ENCODE measurements at regions not wholly inside any gene's neighbourhood (a gene's known extent, or its start where the extent isn't known, plus 50 kb on each side); places are given as distances from the start of the nearest gene placed in this dataset.

GRCh38 chr14:25841226-25841625, 756.6 kb downstream of the NOVA1 start:
- no peaks in the 10 kb centered on the region for H3K27me3 ChIP-seq (ENCODE audit: control insufficient read depth, insufficient read depth, low read length)
- no peaks in the 10 kb centered on the region for H3K9me3 ChIP-seq (ENCODE audit: control insufficient read depth in 2 of 2, low read length in 2 of 2)
- H3K4me3 Mint-ChIP-seq, result no peak overlapping the region
- ATAC-seq (ENCODE audit: low read depth in 2 of 2) (no peak), DNase-seq (no peak)
- no peaks in the 10 kb centered on the region for H3K36me3 ChIP-seq (ENCODE audit: control insufficient read depth, insufficient read depth, low read length)
- H3K9me3 Mint-ChIP-seq, result peaks cover 0 to 10% (median 4%) of the 10 kb centered on the region in 7 donors
- H3K4me3 ChIP-seq (ENCODE audit: low read depth, low read length), result no peak overlapping the region
- no peak overlapping the region for H3K27ac ChIP-seq (ENCODE audit: insufficient read depth, low read length, poor library complexity, severe bottlenecking)
- H3K27ac Mint-ChIP-seq, result no peak overlapping the region
- no peaks in the 10 kb centered on the region for H3K4me1 Mint-ChIP-seq
- H3K4me1 ChIP-seq (ENCODE audit: control insufficient read depth, insufficient read depth, low read length, poor library complexity, severe bottlenecking), result no peaks in the 10 kb centered on the region
- no peaks in the 10 kb centered on the region for H3K27me3 Mint-ChIP-seq
- no peaks in the 10 kb centered on the region for H3K36me3 Mint-ChIP-seq

GRCh38 chr14:25837551-25837965, 760.3 kb downstream of the NOVA1 start:
- Mint-ChIP-seq H3K9me3 (peaks cover 0 to 20% (median 6%) of the 10 kb centered on the region in 7 donors), H3K27me3 (no peaks in the 10 kb centered on the region), H3K4me1 (no peaks in the 10 kb centered on the region), H3K27ac (no peak overlapping the region), H3K36me3 (no peaks in the 10 kb centered on the region), H3K4me3 (no peak overlapping the region)
- DNase-seq (no peak), ATAC-seq (ENCODE audit: low read depth in 2 of 2) (no peak)
- no peaks in the 10 kb centered on the region for H3K4me1 ChIP-seq (ENCODE audit: control insufficient read depth, insufficient read depth, low read length, poor library complexity, severe bottlenecking)
- no peak overlapping the region for H3K4me3 ChIP-seq (ENCODE audit: low read depth, low read length)
- no peak overlapping the region for H3K27ac ChIP-seq (ENCODE audit: insufficient read depth, low read length, poor library complexity, severe bottlenecking)
- no peaks in the 10 kb centered on the region for H3K27me3 ChIP-seq (ENCODE audit: control insufficient read depth, insufficient read depth, low read length)
- peaks cover 2 to 9% of the 10 kb centered on the region in 2 experiments for H3K9me3 ChIP-seq (ENCODE audit: control insufficient read depth in 2 of 2, low read length in 2 of 2)
- no peaks in the 10 kb centered on the region for H3K36me3 ChIP-seq (ENCODE audit: control insufficient read depth, insufficient read depth, low read length)

- no peak overlapping the region for H3K4me3 ChIP-seq (ENCODE audit: low read depth, low read length)
- H3K4me1 ChIP-seq (ENCODE audit: control insufficient read depth, insufficient read depth, low read length, poor library complexity, severe bottlenecking), result no peaks in the 10 kb centered on the region
- H3K4me3 Mint-ChIP-seq, result no peak overlapping the region
- H3K9me3 ChIP-seq (ENCODE audit: control insufficient read depth in 2 of 2, low read length in 2 of 2), result peaks cover 2 to 9% of the 10 kb centered on the region in 2 experiments
- no peaks in the 10 kb centered on the region for H3K36me3 ChIP-seq (ENCODE audit: control insufficient read depth, insufficient read depth, low read length)
- H3K36me3 Mint-ChIP-seq, result no peaks in the 10 kb centered on the region
- no peaks in the 10 kb centered on the region for H3K27me3 Mint-ChIP-seq
- H3K9me3 Mint-ChIP-seq, result peaks cover 0 to 20% (median 6%) of the 10 kb centered on the region in 7 donors
- H3K4me1 Mint-ChIP-seq, result no peaks in the 10 kb centered on the region
- H3K27ac ChIP-seq (ENCODE audit: insufficient read depth, low read length, poor library complexity, severe bottlenecking), result no peak overlapping the region
- no peak for ATAC-seq (ENCODE audit: low read depth in 2 of 2)
- no peaks in the 10 kb centered on the region for H3K27me3 ChIP-seq (ENCODE audit: control insufficient read depth, insufficient read depth, low read length)
- no peak overlapping the region for H3K27ac Mint-ChIP-seq
- no peak for DNase-seq
Observed at GRCh38 chr14:25836636-25837035, 761.2 kb downstream of the NOVA1 start.

- no peak for ATAC-seq (ENCODE audit: low read depth in 2 of 2)
- H3K36me3 Mint-ChIP-seq, result no peaks in the 10 kb centered on the region
Observed at GRCh38 chr14:25833341-25834126, 764.3 kb downstream of the NOVA1 start.

GRCh38 chr14:25832585-25832984, 765.2 kb downstream of the NOVA1 start:
- H3K9me3 Mint-ChIP-seq, result peaks cover 0 to 15% (median 4%) of the 10 kb centered on the region in 7 donors
- H3K36me3 Mint-ChIP-seq, result no peaks in the 10 kb centered on the region
- no peaks in the 10 kb centered on the region for H3K4me1 Mint-ChIP-seq
- ATAC-seq (ENCODE audit: low read depth in 2 of 2), result no peak
- no peaks in the 10 kb centered on the region for H3K36me3 ChIP-seq (ENCODE audit: control insufficient read depth, insufficient read depth, low read length)
- no peak for DNase-seq
- H3K4me1 ChIP-seq (ENCODE audit: control insufficient read depth, insufficient read depth, low read length, poor library complexity, severe bottlenecking), result no peaks in the 10 kb centered on the region
- H3K27ac Mint-ChIP-seq, result no peak overlapping the region
- H3K4me3 Mint-ChIP-seq, result no peak overlapping the region
- no peak overlapping the region for H3K27ac ChIP-seq (ENCODE audit: insufficient read depth, low read length, poor library complexity, severe bottlenecking)
- H3K9me3 ChIP-seq (ENCODE audit: control insufficient read depth in 2 of 2, low read length in 2 of 2), result peaks cover 2 to 9% of the 10 kb centered on the region in 2 experiments
- H3K27me3 Mint-ChIP-seq, result no peaks in the 10 kb centered on the region
- H3K27me3 ChIP-seq (ENCODE audit: control insufficient read depth, insufficient read depth, low read length), result no peaks in the 10 kb centered on the region
- no peak overlapping the region for H3K4me3 ChIP-seq (ENCODE audit: low read depth, low read length)

More at GRCh38 chr14:25833341-25834126, 764.3 kb downstream of the NOVA1 start:
- no peak for DNase-seq
- Mint-ChIP-seq H3K4me3 (no peak overlapping the region), H3K27me3 (no peaks in the 10 kb centered on the region), H3K9me3 (peaks cover 0 to 14% (median 4%) of the 10 kb centered on the region in 7 donors), H3K27ac (no peak overlapping the region), H3K4me1 (no peaks in the 10 kb centered on the region)
- H3K4me3 ChIP-seq (ENCODE audit: low read depth, low read length), result no peak overlapping the region
- H3K9me3 ChIP-seq (ENCODE audit: control insufficient read depth in 2 of 2, low read length in 2 of 2), result peaks cover 2 to 9% of the 10 kb centered on the region in 2 experiments
- no peak overlapping the region for H3K27ac ChIP-seq (ENCODE audit: insufficient read depth, low read length, poor library complexity, severe bottlenecking)
- no peaks in the 10 kb centered on the region for H3K36me3 ChIP-seq (ENCODE audit: control insufficient read depth, insufficient read depth, low read length)
- no peaks in the 10 kb centered on the region for H3K27me3 ChIP-seq (ENCODE audit: control insufficient read depth, insufficient read depth, low read length)
- no peaks in the 10 kb centered on the region for H3K4me1 ChIP-seq (ENCODE audit: control insufficient read depth, insufficient read depth, low read length, poor library complexity, severe bottlenecking)

GRCh38 chr14:25828562-25828961, 769.3 kb downstream of the NOVA1 start:
- H3K27me3 ChIP-seq (ENCODE audit: control insufficient read depth, insufficient read depth, low read length), result no peaks in the 10 kb centered on the region
- H3K36me3 Mint-ChIP-seq, result no peaks in the 10 kb centered on the region
- H3K27ac Mint-ChIP-seq, result no peak overlapping the region
- no peak overlapping the region for H3K27ac ChIP-seq (ENCODE audit: insufficient read depth, low read length, poor library complexity, severe bottlenecking)
- H3K4me3 Mint-ChIP-seq, result no peak overlapping the region
- peaks cover 0 to 5% of the 10 kb centered on the region in 2 experiments for H3K9me3 ChIP-seq (ENCODE audit: control insufficient read depth in 2 of 2, low read length in 2 of 2)
- no peaks in the 10 kb centered on the region for H3K4me1 Mint-ChIP-seq
- ATAC-seq (ENCODE audit: low read depth in 2 of 2), result no peak
- DNase-seq, result no peak
- no peak overlapping the region for H3K4me3 ChIP-seq (ENCODE audit: low read depth, low read length)
- H3K36me3 ChIP-seq (ENCODE audit: control insufficient read depth, insufficient read depth, low read length), result no peaks in the 10 kb centered on the region
- H3K27me3 Mint-ChIP-seq, result no peaks in the 10 kb centered on the region
- H3K4me1 ChIP-seq (ENCODE audit: control insufficient read depth, insufficient read depth, low read length, poor library complexity, severe bottlenecking), result no peaks in the 10 kb centered on the region
- peaks cover under 1 to 25% (median 4%) of the 10 kb centered on the region in 7 donors for H3K9me3 Mint-ChIP-seq

GRCh38 chr14:25826105-25826504, 771.7 kb downstream of the NOVA1 start:
- DNase-seq (no peak), ATAC-seq (ENCODE audit: low read depth in 2 of 2) (no peak)
- H3K9me3 Mint-ChIP-seq, result peaks cover 0 to 25% (median 9%) of the 10 kb centered on the region in 7 donors

GRCh38 chr14:25820368-25820767, 770.4 kb upstream of the STXBP6 start:
- Histone ChIP-seq H3K36me3 (ENCODE audit: control insufficient read depth, insufficient read depth, low read length) (no peaks in the 10 kb centered on the region), H3K9me3 (ENCODE audit: control insufficient read depth in 2 of 2, low read length in 2 of 2) (no peaks in the 10 kb centered on the region), H3K4me3 (ENCODE audit: low read depth, low read length) (no peak overlapping the region), H3K4me1 (ENCODE audit: control insufficient read depth, insufficient read depth, low read length, poor library complexity, severe bottlenecking) (no peaks in the 10 kb centered on the region), H3K27me3 (ENCODE audit: control insufficient read depth, insufficient read depth, low read length) (no peaks in the 10 kb centered on the region), H3K27ac (ENCODE audit: insufficient read depth, low read length, poor library complexity, severe bottlenecking) (no peak overlapping the region)
- no peak overlapping the region for H3K27ac Mint-ChIP-seq
- no peaks in the 10 kb centered on the region for H3K36me3 Mint-ChIP-seq
- DNase-seq, result no peak
- H3K4me1 Mint-ChIP-seq, result no peaks in the 10 kb centered on the region
- no peaks in the 10 kb centered on the region for H3K27me3 Mint-ChIP-seq
- H3K4me3 Mint-ChIP-seq, result no peak overlapping the region
- H3K9me3 Mint-ChIP-seq, result peaks cover 0 to 21% (median 11%) of the 10 kb centered on the region in 7 donors
- no peak for ATAC-seq (ENCODE audit: low read depth in 2 of 2)

More at GRCh38 chr14:25826105-25826504, 771.7 kb downstream of the NOVA1 start:
- H3K36me3 Mint-ChIP-seq, result no peaks in the 10 kb centered on the region
- Histone ChIP-seq H3K27me3 (ENCODE audit: control insufficient read depth, insufficient read depth, low read length) (no peaks in the 10 kb centered on the region), H3K9me3 (ENCODE audit: control insufficient read depth in 2 of 2, low read length in 2 of 2) (no peaks in the 10 kb centered on the region), H3K27ac (ENCODE audit: insufficient read depth, low read length, poor library complexity, severe bottlenecking) (no peak overlapping the region), H3K4me3 (ENCODE audit: low read depth, low read length) (no peak overlapping the region), H3K36me3 (ENCODE audit: control insufficient read depth, insufficient read depth, low read length) (no peaks in the 10 kb centered on the region), H3K4me1 (ENCODE audit: control insufficient read depth, insufficient read depth, low read length, poor library complexity, severe bottlenecking) (no peaks in the 10 kb centered on the region)
- H3K27me3 Mint-ChIP-seq, result no peaks in the 10 kb centered on the region
- H3K27ac Mint-ChIP-seq, result no peak overlapping the region
- H3K4me3 Mint-ChIP-seq, result no peak overlapping the region
- no peaks in the 10 kb centered on the region for H3K4me1 Mint-ChIP-seq

Data from CD4-positive, CD25-positive, alpha-beta regulatory T cell (primary cell).